HEK293T (cell line): ENCODE measurements at regions not wholly inside any gene's neighbourhood (a gene's known extent, or its start where the extent isn't known, plus 50 kb on each side); places are given as distances from the start of the nearest gene placed in this dataset.

ENCODE experiments used
- ARNT ChIP-seq: fragments of 450-650 bp; IDR thresholded peaks from 2 replicates; pipeline ENCODE4 v1.6.1; 2017; ENCODE audit warnings: mild to moderate bottlenecking
- BHLHE40 ChIP-seq: fragments of 450-650 bp; IDR thresholded peaks from 2 replicates; pipeline ENCODE4 v1.6.1; 2016; ENCODE audit warnings: mild to moderate bottlenecking, moderate library complexity, borderline replicate concordance
- CTBP1 ChIP-seq: fragments of 450-650 bp; IDR thresholded peaks from 2 replicates; pipeline ENCODE4 v1.6.1; 2016; ENCODE audit warnings: borderline replicate concordance
- ELF4 ChIP-seq: fragments of 450-650 bp; IDR thresholded peaks from 2 replicates; pipeline ENCODE4 v1.6.1; 2017; ENCODE audit warnings: antibody characterized with exemption
- FOXA1 ChIP-seq: fragments of 450-650 bp; IDR thresholded peaks from 2 replicates; pipeline ENCODE4 v1.6.1; 2016; ENCODE audit warnings: mild to moderate bottlenecking
- FOXK2 ChIP-seq: fragments of 450-650 bp; IDR thresholded peaks from 2 replicates; pipeline ENCODE4 v1.6.1; 2016; ENCODE audit warnings: mild to moderate bottlenecking
- FOXM1 ChIP-seq: fragments of 450-650 bp; IDR thresholded peaks from 2 replicates; pipeline ENCODE4 v1.6.1; 2017; ENCODE audit warnings: mild to moderate bottlenecking, borderline replicate concordance
- HDGF ChIP-seq: fragments of 450-650 bp; IDR thresholded peaks from 2 replicates; pipeline ENCODE4 v1.6.1; 2017; ENCODE audit warnings: antibody characterized with exemption, borderline replicate concordance
- NFRKB ChIP-seq: fragments of 450-650 bp; IDR thresholded peaks from 2 replicates; pipeline ENCODE4 v1.6.1; 2016; ENCODE audit warnings: mild to moderate bottlenecking, moderate library complexity
- SP1 ChIP-seq: fragments of 450-650 bp; IDR thresholded peaks from 2 replicates; pipeline ENCODE4 v1.6.1; 2017
- SUZ12 ChIP-seq: fragments of 450-650 bp; IDR thresholded peaks from 2 replicates; pipeline ENCODE4 v1.6.1; 2016; ENCODE audit warnings: mild to moderate bottlenecking
- TARDBP ChIP-seq: fragments of 450-650 bp; IDR thresholded peaks from 2 replicates; pipeline ENCODE4 v1.6.1; 2016
- ZNF384 ChIP-seq: fragments of 450-650 bp; IDR thresholded peaks from 2 replicates; pipeline ENCODE4 v1.6.1; 2016

GRCh38 chr18:34357944-34358580 lies 133.3 kb upstream of the NOL4 start:
- TF ChIP-seq FOXK2 (no peak), CTBP1 (no peak), SP1 (no peak), SUZ12 (no peak), TARDBP (no peak), FOXM1 (no peak), FOXA1 (no peak), HDGF (no peak), BHLHE40 (no peak), ARNT (no peak), NFRKB (no peak), ELF4 (no peak), ZNF384 (no peak)
